Dendritic cell treated with granulocyte-macrophage colony-stimulating factor and Interleukin-4, amounts not matched to agents 40 ng/mL and 50 ng/mL, for 4 days (primary cell): ENCODE measurements at regions not wholly inside any gene's neighbourhood (a gene's known extent, or its start where the extent isn't known, plus 50 kb on each side); places are given as distances from the start of the nearest gene placed in this dataset.
"Not testable (repeated sequence)": the region's sequence is repeated elsewhere in the genome, so short reads cannot be mapped to it uniquely, and the experiment has no call there.

Experiments used
- H3K27ac Mint-ChIP-seq: one replicate; pipeline ENCODE4 v1.8.0; 2022; ENCODE audit warnings: mild to moderate bottlenecking, mixed read lengths
- H3K27me3 Mint-ChIP-seq: one replicate; pipeline ENCODE4 v1.8.0; 2022; ENCODE audit warnings: mild to moderate bottlenecking, mixed read lengths
- H3K36me3 Mint-ChIP-seq: one replicate; pipeline ENCODE4 v1.8.0; 2022; ENCODE audit warnings: low read depth, mixed read lengths
- H3K4me1 Mint-ChIP-seq: one replicate; pipeline ENCODE4 v1.8.0; 2022; ENCODE audit warnings: low read depth, mixed read lengths
- H3K4me3 Mint-ChIP-seq: one replicate; pipeline ENCODE4 v1.8.0; 2022; ENCODE audit warnings: mild to moderate bottlenecking, moderate library complexity, mixed read lengths
- H3K9me3 Mint-ChIP-seq: one replicate; pipeline ENCODE4 v1.8.0; 2022; ENCODE audit warnings: mixed read lengths
- intact Hi-C: fragments of 100-400 bp; cut with micrococcal nuclease; formaldehyde crosslinking; loops from one replicate; pipeline ENCODE4 v1.15.0; 2022

GRCh38 chr5:82425591-82425990 is 147.4 kb upstream of the RPS23 start:
- peaks cover 5% of the 10 kb centered on the region for H3K36me3 Mint-ChIP-seq
- no peaks in the 10 kb centered on the region for H3K27me3 Mint-ChIP-seq
- H3K9me3 Mint-ChIP-seq: no peaks in the 10 kb centered on the region
- H3K4me3 Mint-ChIP-seq: no peak overlapping the region
- intact Hi-C loops: no loop called here
- H3K4me1 Mint-ChIP-seq: peaks cover 64% of the 10 kb centered on the region
- H3K27ac Mint-ChIP-seq: no peak overlapping the region

DNA sequence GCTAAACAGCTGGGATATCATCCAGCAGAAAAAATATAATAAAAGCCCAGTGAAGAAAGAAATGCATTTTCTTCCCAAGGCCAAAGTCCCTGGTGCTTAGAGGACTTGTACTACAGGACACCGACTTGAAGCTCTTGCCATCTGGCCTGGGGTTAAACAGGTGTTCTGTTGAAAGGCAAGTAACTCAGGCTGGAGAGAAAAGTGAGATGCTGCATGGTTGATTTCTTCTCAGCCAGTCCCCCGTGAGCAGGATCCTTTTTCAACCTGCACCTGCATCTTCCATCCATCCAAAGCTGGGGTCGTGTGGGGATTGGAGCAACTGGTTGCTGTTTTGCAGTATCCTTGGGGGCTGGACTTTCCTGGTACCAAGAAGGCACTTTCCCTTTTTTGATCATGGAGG is 146.1 kb upstream of the RPS23 start:
- H3K36me3 Mint-ChIP-seq: peaks cover 5% of the 10 kb centered on the region
- peaks cover 78% of the 10 kb centered on the region for H3K4me1 Mint-ChIP-seq
- intact Hi-C loops: no loop called here
- no peak overlapping the region for H3K4me3 Mint-ChIP-seq
- peak overlapping the region; percentile 84 for H3K27ac Mint-ChIP-seq
- H3K27me3 Mint-ChIP-seq: no peaks in the 10 kb centered on the region
- H3K9me3 Mint-ChIP-seq: no peaks in the 10 kb centered on the region

GRCh38 chr5:82422751-82423181 is 144.6 kb upstream of the RPS23 start:
- H3K27me3 Mint-ChIP-seq: no peaks in the 10 kb centered on the region
- intact Hi-C loops: no loop called here
- H3K27ac Mint-ChIP-seq: peak overlapping the region; percentile 84
- peaks cover 88% of the 10 kb centered on the region for H3K4me1 Mint-ChIP-seq
- H3K9me3 Mint-ChIP-seq: no peaks in the 10 kb centered on the region
- peaks cover 5% of the 10 kb centered on the region for H3K36me3 Mint-ChIP-seq
- no peak overlapping the region for H3K4me3 Mint-ChIP-seq

- peaks cover 88% of the 10 kb centered on the region for H3K4me1 Mint-ChIP-seq
- H3K27me3 Mint-ChIP-seq: no peaks in the 10 kb centered on the region
- intact Hi-C loops: no loop called here
- peak overlapping the region; percentile 84 for H3K27ac Mint-ChIP-seq
- peaks cover 5% of the 10 kb centered on the region for H3K36me3 Mint-ChIP-seq
- no peak overlapping the region for H3K4me3 Mint-ChIP-seq
- no peaks in the 10 kb centered on the region for H3K9me3 Mint-ChIP-seq
Measured at GRCh38 chr5:82422001-82422740, 144.0 kb upstream of the RPS23 start.

DNA sequence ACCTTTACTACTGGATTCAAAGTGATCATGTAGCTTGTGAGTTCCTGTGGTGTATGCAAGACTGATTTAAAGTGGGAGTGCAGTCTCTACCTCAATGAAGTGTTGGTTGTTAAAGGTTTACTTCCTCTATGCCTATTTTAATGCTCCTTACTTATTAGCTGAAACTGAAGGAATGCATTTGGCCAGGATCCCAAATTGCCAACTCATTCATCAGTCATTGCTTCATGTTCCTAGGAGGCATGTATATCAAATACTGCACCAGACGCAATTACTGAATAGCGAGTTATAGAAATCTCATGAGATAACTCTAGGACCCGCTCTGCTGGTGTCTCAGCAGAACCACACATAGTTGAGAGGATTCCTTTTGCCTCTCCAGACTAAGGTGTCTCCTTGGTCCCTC is 143.0 kb upstream of the RPS23 start:
- Mint-ChIP-seq H3K4me3 (no peak overlapping the region), H3K27ac (peak overlapping the region; percentile 84), H3K9me3 (no peaks in the 10 kb centered on the region), H3K36me3 (peaks cover 5% of the 10 kb centered on the region), H3K4me1 (peaks cover 84% of the 10 kb centered on the region), H3K27me3 (no peaks in the 10 kb centered on the region)
- intact Hi-C loops: no loop called here

- H3K36me3 Mint-ChIP-seq, H3K27me3 Mint-ChIP-seq, H3K4me3 Mint-ChIP-seq, intact Hi-C loops, H3K9me3 Mint-ChIP-seq: not testable (repeated sequence)
- H3K27ac Mint-ChIP-seq: peak overlapping the region; percentile 84
- peaks cover 85% of the 10 kb centered on the region for H3K4me1 Mint-ChIP-seq
Measured at GRCh38 chr5:82420524-82420923, 142.4 kb upstream of the RPS23 start.

DNA sequence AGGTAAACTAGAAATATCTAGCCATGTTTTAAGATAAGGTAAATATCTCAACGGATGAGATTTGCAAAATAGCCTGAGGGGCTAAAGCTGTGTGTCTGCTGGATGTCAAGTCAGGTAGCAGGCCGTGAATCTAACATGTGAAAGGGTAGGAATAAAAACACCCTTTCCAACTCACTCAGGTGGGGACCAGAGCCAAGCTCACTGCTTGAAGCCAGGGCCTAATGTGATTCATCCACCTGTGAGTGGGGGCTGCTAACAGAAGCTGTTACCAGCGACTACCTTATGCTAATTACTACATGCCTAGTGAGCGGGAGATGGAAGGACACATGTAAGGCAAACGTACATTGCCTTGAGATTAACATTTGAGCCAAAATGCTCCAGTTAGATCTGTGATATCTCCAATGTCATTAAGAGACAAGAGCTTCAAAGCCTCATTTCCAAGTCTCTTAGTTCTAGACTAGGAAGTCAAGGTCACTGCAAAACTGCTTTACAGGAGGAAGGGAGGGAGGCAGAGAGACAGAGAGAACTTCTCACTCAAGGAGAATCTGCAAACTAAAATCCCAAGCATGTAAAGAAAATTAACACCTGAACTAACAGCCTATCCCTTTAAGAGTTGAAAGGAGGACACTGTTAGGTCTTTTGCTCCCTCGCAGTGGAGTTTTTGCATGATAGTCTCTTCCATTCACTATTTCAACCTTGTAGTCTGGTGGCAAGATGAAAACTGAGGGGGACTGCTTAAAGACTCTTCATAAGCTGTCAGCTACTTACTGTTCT is 141.6 kb upstream of the RPS23 start:
- Mint-ChIP-seq H3K27me3 (no peaks in the 10 kb centered on the region), H3K36me3 (peaks cover 5% of the 10 kb centered on the region), H3K9me3 (no peaks in the 10 kb centered on the region), H3K4me1 (peaks cover 85% of the 10 kb centered on the region), H3K27ac (peak overlapping the region; percentile 84), H3K4me3 (no peak overlapping the region)
- intact Hi-C loops: no loop called here

DNA sequence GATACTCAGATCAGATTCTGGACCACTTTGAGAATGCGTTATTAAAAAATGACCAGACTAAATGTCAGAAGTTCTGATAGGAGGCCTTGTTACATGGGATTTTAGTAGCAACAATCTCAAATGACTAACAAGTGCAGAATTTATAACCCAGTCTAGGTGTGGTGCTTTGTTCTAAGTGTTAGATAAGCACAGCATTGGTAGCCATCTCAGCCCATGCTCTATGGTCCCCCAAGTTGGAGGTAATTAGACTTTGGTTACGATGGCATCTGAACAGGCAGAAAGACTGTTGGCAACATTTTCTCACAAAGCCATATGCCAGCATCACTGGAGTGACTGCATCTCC is 140.4 kb upstream of the RPS23 start:
- intact Hi-C loops: no loop called here
- H3K4me3 Mint-ChIP-seq: no peak overlapping the region
- peak overlapping the region; percentile 84 for H3K27ac Mint-ChIP-seq
- H3K9me3 Mint-ChIP-seq: no peaks in the 10 kb centered on the region
- peaks cover 2% of the 10 kb centered on the region for H3K36me3 Mint-ChIP-seq
- H3K4me1 Mint-ChIP-seq: peaks cover 85% of the 10 kb centered on the region
- no peaks in the 10 kb centered on the region for H3K27me3 Mint-ChIP-seq

DNA sequence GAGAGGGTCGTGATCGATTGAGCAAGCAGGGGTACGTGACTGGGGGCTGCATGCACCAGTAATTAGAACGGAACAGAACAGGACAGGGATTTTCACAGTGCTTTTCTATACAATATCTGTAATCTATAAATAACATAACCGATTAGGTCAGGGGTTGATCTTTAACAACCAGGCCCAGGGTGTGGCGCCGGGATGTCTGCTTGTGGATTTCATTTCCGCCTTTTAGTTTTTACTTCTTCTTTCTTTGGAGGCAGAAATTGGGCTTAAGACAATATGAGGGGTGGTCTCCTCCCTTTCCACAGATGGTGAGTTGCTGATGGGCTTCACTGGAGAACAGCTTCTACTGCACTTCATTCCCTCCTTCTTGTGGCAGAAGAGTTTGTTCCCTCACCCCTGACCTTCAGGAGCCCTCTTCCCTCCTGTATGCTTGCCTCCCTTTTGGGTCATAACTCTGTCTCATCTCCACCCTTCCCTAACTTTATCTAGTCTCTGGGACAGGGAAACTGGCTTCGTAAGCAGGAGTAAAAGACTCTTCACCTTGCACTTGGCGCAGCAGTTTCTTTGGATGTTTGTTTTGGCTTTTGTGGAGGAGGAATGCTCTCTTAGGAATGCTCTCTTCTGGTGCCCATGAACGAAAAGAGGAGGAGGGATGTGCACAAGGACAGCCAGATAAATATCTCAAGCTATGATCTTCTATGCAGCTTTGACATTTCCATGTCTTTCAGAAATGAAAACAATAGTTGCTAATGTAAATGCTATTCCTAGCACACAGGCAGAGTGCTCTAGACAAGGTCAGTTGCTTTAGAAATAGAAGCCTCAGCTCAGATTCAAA is 139.8 kb upstream of the RPS23 start:
- Mint-ChIP-seq H3K36me3 (no peaks in the 10 kb centered on the region), H3K9me3 (no peaks in the 10 kb centered on the region), H3K4me1 (peaks cover 83% of the 10 kb centered on the region), H3K27me3 (no peaks in the 10 kb centered on the region), H3K27ac (peak overlapping the region; percentile 84), H3K4me3 (peak overlapping the region; percentile 46)
- intact Hi-C loops: no loop called here

GRCh38 chr5:82416512-82416911 is 138.4 kb upstream of the RPS23 start:
- no peaks in the 10 kb centered on the region for H3K9me3 Mint-ChIP-seq
- no peaks in the 10 kb centered on the region for H3K36me3 Mint-ChIP-seq
- H3K4me1 Mint-ChIP-seq: peaks cover 81% of the 10 kb centered on the region
- intact Hi-C loops: no loop called here
- H3K27me3 Mint-ChIP-seq: no peaks in the 10 kb centered on the region
- peak overlapping the region; percentile 84 for H3K27ac Mint-ChIP-seq
- H3K4me3 Mint-ChIP-seq: no peak overlapping the region

DNA sequence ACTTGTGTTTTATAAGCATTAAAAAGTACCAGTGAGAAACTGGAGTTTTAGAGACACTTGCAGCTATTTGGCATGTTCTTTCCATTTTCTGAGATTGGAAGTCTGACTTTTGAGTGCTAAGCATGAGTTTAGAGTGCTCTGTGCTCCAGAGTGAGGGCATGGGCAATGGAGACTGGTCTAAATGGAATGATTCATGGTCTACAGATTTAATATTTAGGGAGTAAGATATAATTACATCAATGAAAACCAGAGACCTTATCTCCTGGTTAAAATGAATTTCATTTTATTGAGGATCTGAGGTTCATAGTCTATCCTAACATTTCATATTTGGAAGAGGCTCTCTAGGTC is 135.9 kb upstream of the RPS23 start:
- H3K9me3 Mint-ChIP-seq: no peaks in the 10 kb centered on the region
- H3K4me3 Mint-ChIP-seq: no peak overlapping the region
- no peaks in the 10 kb centered on the region for H3K36me3 Mint-ChIP-seq
- peaks cover 56% of the 10 kb centered on the region for H3K4me1 Mint-ChIP-seq
- no peaks in the 10 kb centered on the region for H3K27me3 Mint-ChIP-seq
- no peak overlapping the region for H3K27ac Mint-ChIP-seq
- intact Hi-C loops: no loop called here

DNA sequence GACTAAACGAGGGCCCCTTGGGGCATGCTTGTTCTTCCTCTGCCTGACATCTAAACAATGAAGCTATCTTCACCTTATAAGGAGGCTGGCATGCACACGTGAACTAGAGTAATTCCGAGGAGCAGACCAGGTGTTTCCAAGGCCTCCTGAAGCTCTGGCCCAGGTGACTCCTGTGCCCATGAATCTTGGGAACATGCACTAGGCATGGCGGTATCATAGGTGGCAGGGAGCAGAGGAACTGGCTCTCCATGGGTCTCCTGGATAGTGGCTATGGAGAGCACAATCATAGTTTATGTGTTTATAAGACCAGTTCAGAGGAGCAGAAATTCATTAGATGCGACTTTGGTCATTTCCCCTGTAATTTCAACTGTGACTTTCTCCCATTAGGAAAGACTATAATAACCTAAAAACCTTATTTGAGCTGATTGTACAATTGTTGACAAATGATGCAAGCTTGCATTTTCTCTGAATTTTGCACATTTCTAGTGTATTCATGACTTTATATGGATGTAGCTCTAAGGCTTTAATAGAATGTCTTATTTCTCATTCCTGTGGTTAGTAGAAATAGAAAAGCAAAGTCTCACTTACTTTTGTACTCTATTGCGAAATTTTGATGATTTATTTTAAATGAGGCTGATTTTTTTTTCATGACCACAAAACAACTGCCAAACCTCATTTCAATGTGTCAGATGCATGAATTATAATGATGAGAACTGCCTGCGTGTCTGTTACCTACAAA is 135.3 kb upstream of the RPS23 start:
- H3K27me3 Mint-ChIP-seq: no peaks in the 10 kb centered on the region
- peaks cover 51% of the 10 kb centered on the region for H3K4me1 Mint-ChIP-seq
- H3K36me3 Mint-ChIP-seq: no peaks in the 10 kb centered on the region
- no peaks in the 10 kb centered on the region for H3K9me3 Mint-ChIP-seq
- no peak overlapping the region for H3K4me3 Mint-ChIP-seq
- H3K27ac Mint-ChIP-seq: peak overlapping the region; percentile 37
- intact Hi-C loops: no loop called here

DNA sequence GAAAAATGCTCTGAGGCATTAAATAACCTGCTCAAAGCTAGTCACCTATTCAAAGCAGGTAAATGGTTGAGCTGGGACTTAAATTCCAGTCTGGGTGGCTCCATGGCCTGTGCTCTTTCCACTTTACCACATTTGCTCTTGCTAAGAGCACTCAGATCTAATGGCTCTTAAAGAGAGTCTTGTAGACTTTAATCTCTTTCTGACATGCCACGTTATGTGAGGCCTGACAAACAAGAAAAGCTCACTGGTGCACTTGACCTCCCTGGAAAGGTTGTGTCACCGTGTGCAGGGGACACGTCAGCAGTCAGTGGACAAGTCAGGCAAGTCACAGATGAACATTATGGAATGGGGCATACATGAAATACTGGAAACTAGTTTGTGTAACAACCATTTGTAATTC is 129.9 kb upstream of the RPS23 start:
- intact Hi-C loops: no loop called here

More for the DNA sequence above, 129.9 kb upstream of the RPS23 start:
- Mint-ChIP-seq H3K4me3 (no peak overlapping the region), H3K27ac (no peak overlapping the region), H3K36me3 (no peaks in the 10 kb centered on the region), H3K4me1 (peaks cover 13% of the 10 kb centered on the region), H3K9me3 (peaks cover 16% of the 10 kb centered on the region), H3K27me3 (no peaks in the 10 kb centered on the region)
